HG02943 (cell line): ENCODE measurements at regions not wholly inside any gene's neighbourhood (a gene's known extent, or its start where the extent isn't known, plus 50 kb on each side); places are given as distances from the start of the nearest gene placed in this dataset.

Experiments
- ATAC-seq: cut with Tn5 transposase; IDR thresholded peaks from one replicate; pipeline ENCODE4 v1.9.1; 2021; ENCODE audit warnings: mild to moderate bottlenecking, low read depth, moderate library complexity; ENCODE audit not compliant: unreplicated experiment

GRCh38 chr4:170672381-170672965 is 582.7 kb upstream of the AADAT start:
- no peak for ATAC-seq

- ATAC-seq: no peak
These were observed 581.4 kb upstream of the AADAT start for GRCh38 chr4:170671171-170671570.

- ATAC-seq: no peak
These were observed 578.1 kb upstream of the AADAT start for GRCh38 chr4:170667814-170668213.

GRCh38 chr4:170666909-170667308 is 577.2 kb upstream of the AADAT start:
- no peak for ATAC-seq

GRCh38 chr4:170662250-170662649 is 572.5 kb upstream of the AADAT start:
- ATAC-seq: no peak

GRCh38 chr4:170657761-170658160 is 568.0 kb upstream of the AADAT start:
- no peak for ATAC-seq

GRCh38 chr4:170656506-170656905 is 566.8 kb upstream of the AADAT start:
- no peak for ATAC-seq

- no peak for ATAC-seq
These were observed 562.8 kb upstream of the AADAT start for GRCh38 chr4:170652571-170652970.

GRCh38 chr4:170651786-170652185 is 562.0 kb upstream of the AADAT start:
- no peak for ATAC-seq

- ATAC-seq: no peak
These were observed 537.7 kb upstream of the AADAT start for GRCh38 chr4:170627418-170627817.

GRCh38 chr4:170623899-170624298 is 534.1 kb upstream of the AADAT start:
- ATAC-seq: no peak

- ATAC-seq: no peak
These were observed 520.7 kb upstream of the AADAT start for GRCh38 chr4:170610434-170610833.

GRCh38 chr4:170599894-170600293 is 510.1 kb upstream of the AADAT start:
- ATAC-seq: no peak

- no peak for ATAC-seq
These were observed 501.3 kb upstream of the AADAT start for GRCh38 chr4:170591076-170591475.

GRCh38 chr4:170589597-170590191 is 499.9 kb upstream of the AADAT start:
- peak; percentile 95 for ATAC-seq

GRCh38 chr4:170581969-170582368 is 492.2 kb upstream of the AADAT start:
- no peak for ATAC-seq

GRCh38 chr4:170581322-170581721 is 491.6 kb upstream of the AADAT start:
- ATAC-seq: no peak

GRCh38 chr4:170580651-170581050 is 490.9 kb upstream of the AADAT start:
- ATAC-seq: no peak

GRCh38 chr4:170538821-170539473 is 449.2 kb upstream of the AADAT start:
- no peak for ATAC-seq

GRCh38 chr4:170529748-170530722 is 440.3 kb upstream of the AADAT start:
- ATAC-seq: no peak

- ATAC-seq: no peak
These were observed 436.7 kb upstream of the AADAT start for GRCh38 chr4:170526471-170526870.
